HepG2 (cell line): ENCODE measurements at regions not wholly inside any gene's neighbourhood (a gene's known extent, or its start where the extent isn't known, plus 50 kb on each side); places are given as distances from the start of the nearest gene placed in this dataset.

ENCODE experiments used
- ATF2 ChIP-seq: sonication (generic); formaldehyde crosslinking; IDR thresholded peaks from 2 replicates; pipeline ENCODE4 v1.4.0; 2020; ENCODE audit warnings: missing genetic modification reagents
- ATF6 ChIP-seq: sonication (generic); formaldehyde crosslinking; conservative IDR thresholded peaks from 2 replicates; pipeline ENCODE4 v1.4.0; 2020; ENCODE audit warnings: missing genetic modification reagents
- ATF7 ChIP-seq, 2 experiments: fragments of 450-650 bp in 1 of 2; sonication (generic) in 1 of 2; formaldehyde crosslinking in 1 of 2; IDR thresholded peaks; 2 replicates each; pipeline versions ENCODE4 v1.4.0 to v1.6.1; 2016 to 2020; ENCODE audit warnings: antibody characterized with exemption in 1 of 2, mild to moderate bottlenecking in 1 of 2, missing genetic modification reagents in 1 of 2
- CBFB ChIP-seq: sonication (generic); formaldehyde crosslinking; IDR thresholded peaks from 2 replicates; pipeline ENCODE4 v1.4.0; 2020; ENCODE audit warnings: missing genetic modification reagents
- JUND ChIP-seq: sonication (generic); formaldehyde crosslinking; IDR thresholded peaks from 2 replicates; pipeline ENCODE4 v1.8.0; 2022; ENCODE audit warnings: mild to moderate bottlenecking, missing genetic modification reagents
- MEF2D ChIP-seq: sonication (generic); formaldehyde crosslinking; IDR thresholded peaks from 2 replicates; pipeline ENCODE4 v1.5.1; 2020; ENCODE audit warnings: mild to moderate bottlenecking, missing genetic modification reagents
- MLLT10 ChIP-seq: sonication (generic); formaldehyde crosslinking; IDR thresholded peaks from 2 replicates; pipeline ENCODE4 v1.4.0; 2020; ENCODE audit warnings: missing genetic modification reagents
- MNT ChIP-seq: fragments of 450-650 bp; IDR thresholded peaks from 2 replicates; pipeline ENCODE4 v1.6.1; 2016
- PRDM15 ChIP-seq: sonication (generic); formaldehyde crosslinking; IDR thresholded peaks from 2 replicates; pipeline ENCODE4 v1.4.0; 2020; ENCODE audit warnings: missing genetic modification reagents
- SMAD1 ChIP-seq: sonication (generic); formaldehyde crosslinking; IDR thresholded peaks from 2 replicates; pipeline ENCODE4 v1.4.0; 2020; ENCODE audit warnings: missing genetic modification reagents, low read depth, mild to moderate bottlenecking, borderline replicate concordance
- SSRP1 ChIP-seq: IDR thresholded peaks from 2 replicates; pipeline ENCODE4 v1.6.1; 2016; ENCODE audit warnings: control low read depth
- ZBTB7A ChIP-seq: sonication (generic); formaldehyde crosslinking; IDR thresholded peaks from 2 replicates; pipeline ENCODE4 v1.8.0; 2022; ENCODE audit warnings: mild to moderate bottlenecking, missing genetic modification reagents
- ZNF225 ChIP-seq: sonication (generic); formaldehyde crosslinking; IDR thresholded peaks from 2 replicates; pipeline ENCODE4 v1.4.0; 2020; ENCODE audit warnings: mild to moderate bottlenecking, missing genetic modification reagents
- ZNF350 ChIP-seq: sonication (generic); formaldehyde crosslinking; IDR thresholded peaks from 2 replicates; pipeline ENCODE4 v1.4.0; 2020; ENCODE audit warnings: mild to moderate bottlenecking, low read depth, missing genetic modification reagents, borderline replicate concordance
- ZNF430 ChIP-seq: sonication (generic); formaldehyde crosslinking; IDR thresholded peaks from 2 replicates; pipeline ENCODE4 v1.9.0; 2021; ENCODE audit warnings: mild to moderate bottlenecking, missing genetic modification reagents
- ZNF562 ChIP-seq: sonication (generic); formaldehyde crosslinking; IDR thresholded peaks from 2 replicates; pipeline ENCODE4 v1.8.0; 2022; ENCODE audit warnings: missing genetic modification reagents, borderline replicate concordance
- ZNF777 ChIP-seq: sonication (generic); formaldehyde crosslinking; IDR thresholded peaks from 2 replicates; pipeline ENCODE4 v1.4.0; 2020; ENCODE audit warnings: missing genetic modification reagents
- ZNF800 ChIP-seq: sonication (generic); formaldehyde crosslinking; IDR thresholded peaks from 2 replicates; pipeline ENCODE4 v1.4.0; 2020; ENCODE audit warnings: missing genetic modification reagents

- TF ChIP-seq MNT = peak; percentile 98
- no peak for TF ChIP-seq MEF2D (CRISPR knock-in tag)
- 0 out of 2 replicates have a peak, but pooled peaks have one; percentile 49 for TF ChIP-seq ZNF225 (CRISPR knock-in tag)
- no peak for TF ChIP-seq CBFB (CRISPR knock-in tag)
- no peak for TF ChIP-seq PRDM15
- TF ChIP-seq ZNF777 (CRISPR knock-in tag) = no peak
- no peak for TF ChIP-seq ZNF430 (CRISPR knock-in tag)
- TF ChIP-seq ATF2 (CRISPR knock-in tag) = no peak
- TF ChIP-seq MLLT10 = no peak
- TF ChIP-seq ZNF350 (CRISPR knock-in tag) = peak; percentile 35; the same call in 1 of the 2 replicates
- TF ChIP-seq ATF7 (IDR thresholded peaks at IDR 0.05) = no peak
- TF ChIP-seq ATF7 (CRISPR knock-in tag; IDR thresholded peaks at IDR 0.05) = peak; percentile 80; the same call in 1 of the 2 replicates
- TF ChIP-seq ATF6 (CRISPR knock-in tag) = no peak
- peak; percentile 73; the same call in 1 of the 2 replicates for TF ChIP-seq SMAD1
- TF ChIP-seq JUND (CRISPR knock-in tag) = no peak
- TF ChIP-seq ZBTB7A (CRISPR knock-in tag) = 0 out of 2 replicates have a peak, but pooled peaks have one; percentile 38
- no peak for TF ChIP-seq ZNF562 (CRISPR knock-in tag)
- no peak for TF ChIP-seq ZNF800 (CRISPR knock-in tag)
- 0 out of 2 replicates have a peak, but pooled peaks have one; percentile 66 for TF ChIP-seq SSRP1
These were observed 153.0 kb downstream of the CEBPB start (continued) for GRCh38 chr20:50343490-50344179.
